HepG2 (cell line): ENCODE measurements at regions not wholly inside any gene's neighbourhood (a gene's known extent, or its start where the extent isn't known, plus 50 kb on each side); places are given as distances from the start of the nearest gene placed in this dataset.

Experiments
- CTCF ChIP-seq: sonication (generic); formaldehyde crosslinking; IDR thresholded peaks from 2 replicates; pipeline ENCODE4 v1.5.0; 2020; ENCODE audit warnings: mild to moderate bottlenecking, missing genetic modification reagents, moderate library complexity
- DR1 ChIP-seq: sonication (generic); formaldehyde crosslinking; IDR thresholded peaks from 2 replicates; pipeline ENCODE4 v1.8.0; 2021; ENCODE audit warnings: mild to moderate bottlenecking, missing genetic modification reagents, inconsistent platforms
- HDAC2 ChIP-seq: sonication (generic); formaldehyde crosslinking; IDR thresholded peaks from 2 replicates; pipeline ENCODE4 v1.4.0; 2020; ENCODE audit warnings: missing genetic modification reagents
- SMC3 ChIP-seq: IDR thresholded peaks from 2 replicates; pipeline ENCODE4 v1.6.1; 2011; ENCODE audit warnings: low read length, improper control_type of control experiment
- TOE1 ChIP-seq: sonication (generic); formaldehyde crosslinking; IDR thresholded peaks from 2 replicates; pipeline ENCODE4 v1.4.0; 2020; ENCODE audit warnings: mild to moderate bottlenecking, missing genetic modification reagents
- ZBTB26 ChIP-seq: IDR thresholded peaks from 2 replicates; pipeline ENCODE4 v1.6.1; 2016; ENCODE audit warnings: missing compliant biosample characterization, missing genetic modification reagents, borderline replicate concordance
- ZBTB8A ChIP-seq: sonication (generic); formaldehyde crosslinking; IDR thresholded peaks from 2 replicates; pipeline ENCODE4 v1.4.0; 2020; ENCODE audit warnings: mild to moderate bottlenecking, low read depth, missing genetic modification reagents, borderline replicate concordance
- ZFX ChIP-seq: sonication (generic); formaldehyde crosslinking; IDR thresholded peaks from 2 replicates; pipeline ENCODE4 v1.4.0; 2020; ENCODE audit warnings: mild to moderate bottlenecking, low read depth, missing genetic modification reagents, moderate library complexity
- ZNF274 ChIP-seq: sonication (generic); formaldehyde crosslinking; IDR thresholded peaks from 2 replicates; pipeline ENCODE4 v1.5.1; 2020; ENCODE audit warnings: mild to moderate bottlenecking, missing genetic modification reagents
- ZNF446 ChIP-seq: sonication (generic); formaldehyde crosslinking; IDR thresholded peaks from 2 replicates; pipeline ENCODE4 v1.5.0; 2020; ENCODE audit warnings: mild to moderate bottlenecking, missing genetic modification reagents
- ZNF788 ChIP-seq: sonication (generic); formaldehyde crosslinking; IDR thresholded peaks from 2 replicates; pipeline ENCODE4 v1.5.0; 2020; ENCODE audit warnings: mild to moderate bottlenecking, missing genetic modification reagents, borderline replicate concordance
- ZNF816 ChIP-seq: sonication (generic); formaldehyde crosslinking; IDR thresholded peaks from 2 replicates; pipeline ENCODE4 v1.8.0; 2022; ENCODE audit warnings: missing genetic modification reagents, mild to moderate bottlenecking, borderline replicate concordance
- TF ChIP-seq, protein P1 (sequence below), 2 experiments: sonication (generic) in 1 of 2; formaldehyde crosslinking in 1 of 2; IDR thresholded peaks; 2 replicates each; pipeline versions ENCODE4 v1.4.0 to v1.6.1; 2018 to 2020; ENCODE audit warnings: missing genetic modification reagents in 2 of 2, borderline replicate concordance in 1 of 2, low read depth in 1 of 2, mild to moderate bottlenecking in 1 of 2, missing biosample characterization in 1 of 2
- TF ChIP-seq, protein P2 (sequence below): sonication (generic); formaldehyde crosslinking; IDR thresholded peaks from 2 replicates; pipeline ENCODE4 v1.4.0; 2020; ENCODE audit warnings: missing genetic modification reagents

- TF ChIP-seq CTCF (CRISPR knock-in tag) = no peak
- no peak for TF ChIP-seq SMC3
- TF ChIP-seq, protein P1, sequence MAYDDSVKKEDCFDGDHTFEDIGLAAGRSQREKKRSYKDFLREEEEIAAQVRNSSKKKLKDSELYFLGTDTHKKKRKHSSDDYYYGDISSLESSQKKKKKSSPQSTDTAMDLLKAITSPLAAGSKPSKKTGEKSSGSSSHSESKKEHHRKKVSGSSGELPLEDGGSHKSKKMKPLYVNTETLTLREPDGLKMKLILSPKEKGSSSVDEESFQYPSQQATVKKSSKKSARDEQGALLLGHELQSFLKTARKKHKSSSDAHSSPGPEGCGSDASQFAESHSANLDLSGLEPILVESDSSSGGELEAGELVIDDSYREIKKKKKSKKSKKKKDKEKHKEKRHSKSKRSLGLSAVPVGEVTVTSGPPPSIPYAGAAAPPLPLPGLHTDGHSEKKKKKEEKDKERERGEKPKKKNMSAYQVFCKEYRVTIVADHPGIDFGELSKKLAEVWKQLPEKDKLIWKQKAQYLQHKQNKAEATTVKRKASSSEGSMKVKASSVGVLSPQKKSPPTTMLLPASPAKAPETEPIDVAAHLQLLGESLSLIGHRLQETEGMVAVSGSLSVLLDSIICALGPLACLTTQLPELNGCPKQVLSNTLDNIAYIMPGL (CRISPR knock-in tag; IDR thresholded peaks at IDR 0.05; ENCODE audit: borderline replicate concordance in 1 of 2, low read depth in 1 of 2) = no peak
- no peak for TF ChIP-seq DR1
- no peak for TF ChIP-seq HDAC2
- TF ChIP-seq ZBTB8A (CRISPR knock-in tag) = no peak
- no peak for TF ChIP-seq ZNF274 (CRISPR knock-in tag)
- no peak for TF ChIP-seq ZFX
- TF ChIP-seq TOE1 (CRISPR knock-in tag) = no peak
- TF ChIP-seq, protein P2, sequence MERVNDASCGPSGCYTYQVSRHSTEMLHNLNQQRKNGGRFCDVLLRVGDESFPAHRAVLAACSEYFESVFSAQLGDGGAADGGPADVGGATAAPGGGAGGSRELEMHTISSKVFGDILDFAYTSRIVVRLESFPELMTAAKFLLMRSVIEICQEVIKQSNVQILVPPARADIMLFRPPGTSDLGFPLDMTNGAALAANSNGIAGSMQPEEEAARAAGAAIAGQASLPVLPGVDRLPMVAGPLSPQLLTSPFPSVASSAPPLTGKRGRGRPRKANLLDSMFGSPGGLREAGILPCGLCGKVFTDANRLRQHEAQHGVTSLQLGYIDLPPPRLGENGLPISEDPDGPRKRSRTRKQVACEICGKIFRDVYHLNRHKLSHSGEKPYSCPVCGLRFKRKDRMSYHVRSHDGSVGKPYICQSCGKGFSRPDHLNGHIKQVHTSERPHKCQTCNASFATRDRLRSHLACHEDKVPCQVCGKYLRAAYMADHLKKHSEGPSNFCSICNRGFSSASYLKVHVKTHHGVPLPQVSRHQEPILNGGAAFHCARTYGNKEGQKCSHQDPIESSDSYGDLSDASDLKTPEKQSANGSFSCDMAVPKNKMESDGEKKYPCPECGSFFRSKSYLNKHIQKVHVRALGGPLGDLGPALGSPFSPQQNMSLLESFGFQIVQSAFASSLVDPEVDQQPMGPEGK = no peak
- no peak for TF ChIP-seq ZNF788 (CRISPR knock-in tag)
- no peak for TF ChIP-seq ZBTB26 (CRISPR knock-in tag)
- no peak for TF ChIP-seq ZNF446
- no peak for TF ChIP-seq ZNF816 (CRISPR knock-in tag)
These were observed 325.6 kb downstream of the RRAGC start for GRCh38 chr1:38533772-38534472.
